Kidney epithelial cell (primary cell): ENCODE measurements at regions not wholly inside any gene's neighbourhood (a gene's known extent, or its start where the extent isn't known, plus 50 kb on each side); places are given as distances from the start of the nearest gene placed in this dataset.

Experiments used
- DNase-seq: peaks from one replicate; pipeline ENCODE4 v3.0.0-alpha.2; 2010; ENCODE audit warnings: low read depth
- H3K27me3 ChIP-seq: 2 replicates; pipeline ENCODE4 v1.6.0; 2011; ENCODE audit warnings: low read length; ENCODE audit not compliant: control insufficient read depth, insufficient read depth
- H3K36me3 ChIP-seq: 2 replicates; pipeline ENCODE4 v1.5.1; 2011; ENCODE audit warnings: low read length; ENCODE audit not compliant: control insufficient read depth, insufficient read depth
- H3K4me3 ChIP-seq: 2 replicates; pipeline ENCODE4 v1.5.1; 2011; ENCODE audit warnings: low read depth, mild to moderate bottlenecking, control low read depth, low read length
- CTCF ChIP-seq: IDR thresholded peaks from 2 replicates; pipeline ENCODE4 v1.5.1; 2011; ENCODE audit warnings: mild to moderate bottlenecking, moderate library complexity, low read length, control low read depth, inconsistent platforms; ENCODE audit not compliant: insufficient read depth, poor library complexity, severe bottlenecking

DNA sequence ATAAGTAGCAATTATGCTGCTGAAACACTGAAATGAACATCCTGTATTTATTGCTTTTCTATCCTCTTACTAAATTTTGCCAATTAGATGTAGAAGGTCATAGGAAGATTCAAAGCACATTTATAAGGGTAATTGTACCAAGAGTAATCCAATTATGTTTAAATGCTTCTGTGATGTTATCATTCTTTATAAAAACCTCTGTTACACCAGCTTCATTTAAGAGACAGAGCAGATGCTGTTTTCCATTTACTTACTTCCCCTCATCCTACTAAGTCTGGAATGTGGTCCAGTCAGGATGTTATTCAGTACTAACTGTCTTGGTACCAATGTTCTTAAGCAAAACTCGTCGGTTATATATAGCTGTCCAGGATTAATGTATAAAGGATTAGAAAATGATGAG is 539.6 kb downstream of the PDHA2 start:
- TF ChIP-seq CTCF: no peak
- H3K36me3 ChIP-seq: no peaks in the 10 kb centered on the region
- no peak for DNase-seq
- no peaks in the 10 kb centered on the region for H3K27me3 ChIP-seq
- H3K4me3 ChIP-seq: no peak overlapping the region

DNA sequence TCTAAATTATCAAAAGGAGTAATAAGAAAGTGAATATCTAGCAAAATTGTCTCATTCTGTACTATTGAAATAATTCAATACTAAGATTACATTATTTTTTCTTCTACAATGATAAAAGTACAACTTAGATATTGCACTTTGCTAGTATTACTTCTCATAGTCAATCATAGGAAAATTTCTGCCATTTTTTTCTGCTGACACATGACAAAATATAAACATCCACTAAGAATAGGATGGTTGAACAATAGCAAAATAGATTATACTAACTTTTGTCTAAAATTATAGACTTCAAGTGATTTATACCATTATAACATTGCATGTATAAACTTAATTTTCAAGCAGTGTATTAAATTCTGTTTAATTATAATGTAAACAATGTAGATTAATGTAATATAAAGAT is 540.2 kb downstream of the PDHA2 start:
- no peak for TF ChIP-seq CTCF
- Histone ChIP-seq H3K36me3 (no peaks in the 10 kb centered on the region), H3K27me3 (no peaks in the 10 kb centered on the region), H3K4me3 (no peak overlapping the region)
- DNase-seq: no peak

DNA sequence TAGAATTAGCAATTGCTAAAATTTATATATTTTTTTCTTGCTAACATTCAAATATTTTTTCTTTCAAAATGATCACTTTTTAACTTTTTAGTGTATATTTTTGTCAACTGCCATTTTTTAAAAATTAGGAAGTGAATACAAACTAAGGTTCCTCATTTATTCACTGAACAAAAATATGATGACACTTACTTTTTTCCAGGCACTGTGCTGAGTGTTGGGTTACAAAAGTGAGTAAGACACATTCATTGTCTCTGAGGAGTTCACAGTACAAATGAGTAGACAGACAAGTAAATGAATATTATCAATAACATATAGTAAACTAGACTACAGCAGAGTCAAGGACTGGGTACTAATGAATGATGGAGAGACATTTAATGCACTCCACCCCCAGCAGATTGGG is 543.5 kb downstream of the PDHA2 start:
- TF ChIP-seq CTCF: no peak
- Histone ChIP-seq H3K4me3 (no peak overlapping the region), H3K36me3 (no peaks in the 10 kb centered on the region), H3K27me3 (no peaks in the 10 kb centered on the region)
- no peak for DNase-seq

DNA sequence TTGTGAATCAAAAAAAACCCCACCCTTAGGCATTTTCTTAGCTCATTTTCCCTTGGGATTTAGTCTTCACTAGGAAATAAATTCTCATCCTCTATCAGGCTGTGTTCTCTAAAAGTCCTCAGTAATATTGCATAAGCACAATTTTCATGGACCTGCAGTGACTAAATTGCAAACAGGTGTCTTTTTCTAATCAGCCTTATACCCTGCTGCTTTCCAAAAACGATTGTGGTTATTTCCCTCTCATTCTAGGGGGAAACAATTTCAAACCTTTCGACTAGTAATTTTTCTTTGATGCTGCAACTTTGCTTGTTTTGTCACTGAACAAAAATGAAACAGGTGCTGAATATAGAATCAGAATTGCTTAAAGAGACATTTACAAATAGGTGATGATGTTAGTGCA is 549.9 kb downstream of the PDHA2 start:
- H3K4me3 ChIP-seq: no peak overlapping the region
- DNase-seq: no peak
- TF ChIP-seq CTCF: no peak
- no peaks in the 10 kb centered on the region for H3K27me3 ChIP-seq
- no peaks in the 10 kb centered on the region for H3K36me3 ChIP-seq

GRCh38 chr4:96390404-96390803 is 550.5 kb downstream of the PDHA2 start:
- no peak overlapping the region for H3K4me3 ChIP-seq
- TF ChIP-seq CTCF: no peak
- no peaks in the 10 kb centered on the region for H3K27me3 ChIP-seq
- DNase-seq: no peak
- no peaks in the 10 kb centered on the region for H3K36me3 ChIP-seq

DNA sequence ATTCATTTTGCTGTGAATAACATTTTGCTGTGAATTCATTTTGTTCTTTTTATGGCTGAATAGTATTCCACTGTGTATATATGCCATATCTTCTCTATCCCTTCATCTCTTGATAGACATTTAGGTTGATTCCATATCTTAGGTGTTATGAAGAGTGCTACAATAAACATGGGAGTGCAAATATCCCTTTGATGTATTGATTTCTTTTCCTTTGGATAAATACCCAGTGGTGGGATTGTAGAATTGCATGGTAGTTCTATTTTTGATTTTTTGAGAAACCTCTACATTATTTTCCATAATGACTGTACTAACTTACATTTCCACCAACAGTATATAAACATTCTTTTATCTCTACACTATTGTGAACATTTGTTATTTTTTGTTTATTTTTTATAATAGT is 555.9 kb downstream of the PDHA2 start:
- no peak for TF ChIP-seq CTCF
- no peak for DNase-seq
- H3K4me3 ChIP-seq: no peak overlapping the region

More for the DNA sequence above, 555.9 kb downstream of the PDHA2 start:
- Histone ChIP-seq H3K36me3 (no peaks in the 10 kb centered on the region), H3K27me3 (no peaks in the 10 kb centered on the region)
